HG03565 (cell line): ENCODE measurements at regions not wholly inside any gene's neighbourhood (a gene's known extent, or its start where the extent isn't known, plus 50 kb on each side); places are given as distances from the start of the nearest gene placed in this dataset.

ENCODE experiments used
- ATAC-seq: cut with Tn5 transposase; IDR thresholded peaks from one replicate; pipeline ENCODE4 v1.9.1; 2021; ENCODE audit warnings: mild to moderate bottlenecking, moderate library complexity; ENCODE audit not compliant: unreplicated experiment

DNA sequence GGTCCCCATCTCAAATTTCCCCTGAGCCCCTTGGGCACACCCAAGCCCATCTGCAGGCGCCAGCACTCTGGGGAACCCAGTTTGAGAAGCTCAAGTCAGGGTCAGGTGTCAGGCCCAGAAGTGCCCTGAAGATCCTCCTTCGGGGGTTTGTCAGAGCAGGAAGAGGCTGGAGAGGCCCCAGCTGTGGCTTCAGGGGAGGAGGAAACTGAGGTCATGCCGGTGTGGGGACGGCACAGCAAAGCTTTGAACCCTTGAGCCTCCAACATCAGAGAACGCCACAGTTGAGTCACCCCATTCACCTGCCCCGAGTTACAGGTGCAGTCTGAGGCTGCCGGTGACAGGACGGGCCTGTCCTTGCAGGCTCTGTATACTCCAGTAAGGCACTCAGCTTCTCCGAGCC is 140.2 kb upstream of the CIBAR2 start:
- ATAC-seq, result no peak

DNA sequence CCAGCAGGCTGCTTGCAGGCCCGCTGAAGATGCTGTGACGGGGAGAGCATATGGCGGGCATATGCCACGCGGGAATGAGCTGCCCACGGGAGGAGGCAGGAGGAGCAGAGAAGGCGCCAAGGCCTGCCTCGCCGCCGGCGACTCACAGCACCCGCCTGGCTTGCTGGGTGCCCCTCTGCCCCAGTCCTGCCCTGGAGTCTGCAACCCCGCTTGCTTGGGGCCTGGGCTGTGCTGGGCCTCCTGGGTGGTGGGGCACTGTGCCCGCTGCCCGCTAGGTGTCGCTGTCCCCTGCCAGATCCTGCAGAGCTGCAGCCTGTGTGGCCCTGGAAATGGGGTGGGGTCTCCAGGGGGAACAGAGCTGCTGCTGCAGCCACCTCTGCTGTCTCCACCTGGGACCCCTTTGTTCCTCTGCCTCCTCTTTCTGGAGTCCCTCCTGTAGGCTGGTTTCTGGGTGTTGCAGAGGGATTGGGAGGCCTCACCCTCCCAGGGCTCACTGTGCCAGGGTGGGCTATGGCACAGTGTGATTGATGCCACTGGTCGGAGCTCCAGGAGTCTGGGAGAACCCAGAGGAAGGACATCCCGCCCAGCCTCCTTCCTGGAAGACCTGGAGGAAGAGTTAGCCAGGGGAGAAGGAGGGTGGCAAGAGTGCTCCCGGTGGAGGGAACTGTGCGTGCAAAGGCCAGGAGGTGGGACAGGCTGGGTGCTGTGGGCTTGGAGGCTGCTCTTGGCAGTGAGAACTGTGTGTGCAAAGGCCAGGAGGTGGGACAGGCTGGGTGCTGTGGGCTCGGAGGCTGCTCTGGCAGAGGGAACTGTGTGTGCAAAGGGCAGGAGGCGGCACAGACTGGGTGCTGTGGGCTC is 141.0 kb upstream of the CIBAR2 start:
- ATAC-seq, result no peak

DNA sequence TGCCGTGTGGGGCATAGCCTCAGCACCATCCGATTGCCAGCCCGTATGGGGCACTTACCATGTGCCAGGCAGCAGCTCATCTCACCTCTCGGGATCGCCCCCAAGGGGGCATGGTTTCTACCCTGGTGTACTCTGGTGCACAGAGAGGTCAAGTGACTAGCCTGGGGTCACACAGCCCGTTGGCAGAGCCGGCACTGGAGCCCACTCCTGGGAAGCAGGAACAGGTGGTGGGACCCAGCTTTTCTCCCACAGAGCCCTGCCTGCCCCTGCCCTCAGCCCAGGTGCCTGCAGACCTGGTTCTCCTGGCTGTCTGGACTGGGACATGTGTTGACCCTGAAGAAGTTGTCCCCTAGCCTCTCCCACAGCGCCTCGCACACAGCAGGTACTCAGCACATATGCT is 141.8 kb upstream of the CIBAR2 start:
- no peak for ATAC-seq

DNA sequence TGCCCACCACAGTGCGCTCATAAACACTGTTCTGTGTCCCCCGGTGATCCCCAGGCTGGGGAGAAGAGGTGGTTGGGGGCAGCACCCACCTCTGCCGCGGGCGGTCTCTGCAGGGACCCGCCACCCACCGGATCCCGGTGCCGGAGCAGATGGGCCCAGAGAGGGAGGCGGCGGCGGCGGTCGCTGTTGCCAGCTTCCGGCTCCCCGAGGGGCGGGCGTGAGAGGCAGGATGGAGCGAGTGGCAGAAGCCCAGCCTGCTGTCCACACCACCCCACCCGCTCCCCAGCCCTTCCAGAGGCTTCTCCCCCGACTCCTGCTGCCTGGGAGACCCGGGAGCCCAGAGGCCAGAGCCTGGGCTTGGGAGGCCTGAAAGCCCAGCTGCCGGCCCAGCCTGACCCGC is 142.6 kb upstream of the CIBAR2 start:
- ATAC-seq, result no peak

DNA sequence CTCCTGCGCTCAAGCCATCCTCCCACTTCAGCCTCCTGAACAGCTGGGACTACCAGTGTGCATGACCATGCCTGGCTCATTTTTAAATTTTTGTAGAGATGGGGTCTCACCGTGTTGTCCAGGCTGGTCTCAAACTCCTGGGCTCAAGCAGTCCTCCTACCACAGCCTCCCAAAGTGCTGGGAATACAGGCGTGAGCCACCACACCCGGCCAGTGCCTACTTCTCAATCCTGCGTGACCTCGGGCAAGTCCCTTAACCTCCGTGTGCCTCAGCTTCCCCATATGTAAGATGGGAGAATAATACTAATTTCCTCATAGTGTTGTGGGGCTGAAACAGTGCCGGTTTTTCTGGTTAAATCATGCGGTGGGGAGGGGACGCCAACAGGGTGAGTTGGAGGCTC is 143.5 kb upstream of the CIBAR2 start:
- no peak for ATAC-seq

DNA sequence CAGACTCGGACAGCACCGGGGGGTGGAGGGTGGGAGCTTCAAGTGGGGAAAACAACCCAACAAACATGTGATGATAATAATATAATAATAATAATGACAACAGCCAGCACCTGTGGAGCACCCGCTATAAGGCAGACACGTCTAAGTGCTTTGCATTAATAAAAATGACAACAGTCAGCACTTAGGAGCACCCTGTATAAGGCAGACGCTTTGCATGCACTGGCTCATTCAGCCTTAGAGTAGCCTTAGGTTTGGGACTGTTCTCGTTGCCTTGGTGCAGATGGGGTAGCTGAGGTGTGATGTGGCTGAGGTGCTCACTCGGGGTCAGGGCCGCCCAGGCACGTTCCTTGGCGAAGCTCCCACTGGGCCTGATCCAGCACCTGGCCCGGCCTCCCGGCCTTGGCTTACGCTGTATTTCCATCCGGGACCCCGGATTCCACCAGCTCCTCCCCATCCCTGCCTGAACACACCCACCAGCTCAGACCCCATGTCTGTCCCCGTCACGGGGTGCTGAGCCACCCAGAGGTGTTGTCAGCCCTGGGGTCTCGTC is 144.0 kb upstream of the CIBAR2 start:
- ATAC-seq, result no peak

DNA sequence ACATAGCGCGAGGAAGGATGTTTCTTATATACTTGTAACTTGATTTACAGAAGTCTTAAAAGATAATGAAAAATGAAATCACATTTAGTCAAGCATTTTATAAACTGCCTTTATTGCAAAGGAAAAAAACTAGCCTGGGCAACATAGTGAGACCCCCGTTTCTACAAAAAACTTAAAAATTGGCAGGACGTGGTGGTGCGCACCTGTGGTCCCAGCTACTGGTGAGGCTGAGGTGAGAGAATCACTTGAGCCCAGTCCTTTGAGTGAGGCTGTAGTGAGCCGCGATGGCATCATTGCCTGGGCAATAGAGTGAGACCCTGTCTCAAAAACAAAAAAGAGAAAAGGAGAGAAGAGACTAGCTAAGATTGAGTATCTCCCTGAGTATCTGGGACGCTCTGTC is 145.2 kb upstream of the CIBAR2 start:
- ATAC-seq, result no peak

DNA sequence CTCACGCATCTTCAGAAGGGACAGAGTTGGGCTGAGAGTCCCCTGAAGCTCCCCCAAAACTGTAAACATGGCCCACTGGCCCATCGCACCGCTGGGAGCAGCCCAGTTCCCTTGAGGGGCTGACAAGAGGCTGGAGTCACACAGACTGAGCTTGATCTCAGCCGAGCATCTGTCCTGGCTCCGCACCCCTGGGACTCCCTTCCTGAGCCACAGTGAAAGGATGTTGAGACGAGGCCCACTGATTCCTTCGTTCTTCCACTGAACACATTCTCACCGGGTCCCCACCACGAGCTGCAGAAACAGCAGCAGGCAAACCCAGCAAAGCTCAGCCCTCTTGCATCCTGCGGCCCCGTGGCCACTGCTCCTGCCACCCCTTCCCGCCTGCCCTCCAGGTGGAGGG is 145.9 kb upstream of the CIBAR2 start:
- ATAC-seq, result no peak

DNA sequence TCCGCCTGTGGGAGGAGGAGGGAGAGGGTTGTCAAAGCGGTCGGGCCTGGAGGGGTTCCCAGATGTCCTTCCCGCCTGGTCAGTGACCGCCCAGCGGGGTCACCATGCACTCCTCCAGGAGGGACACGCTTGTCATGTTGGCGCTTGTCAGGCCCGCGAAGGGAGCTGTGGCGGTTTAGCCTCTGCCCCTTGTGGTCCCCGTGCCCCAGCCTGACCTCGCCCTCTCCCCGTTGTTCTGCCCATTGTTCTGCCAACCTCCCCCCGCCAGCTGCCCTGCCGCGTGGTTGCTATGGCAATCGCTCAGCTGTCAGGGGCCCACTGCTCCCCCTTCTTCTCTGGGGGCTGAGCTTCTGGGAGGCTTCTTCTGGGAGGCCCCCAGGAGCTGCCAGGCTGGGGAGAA is 146.4 kb upstream of the CIBAR2 start:
- no peak for ATAC-seq

DNA sequence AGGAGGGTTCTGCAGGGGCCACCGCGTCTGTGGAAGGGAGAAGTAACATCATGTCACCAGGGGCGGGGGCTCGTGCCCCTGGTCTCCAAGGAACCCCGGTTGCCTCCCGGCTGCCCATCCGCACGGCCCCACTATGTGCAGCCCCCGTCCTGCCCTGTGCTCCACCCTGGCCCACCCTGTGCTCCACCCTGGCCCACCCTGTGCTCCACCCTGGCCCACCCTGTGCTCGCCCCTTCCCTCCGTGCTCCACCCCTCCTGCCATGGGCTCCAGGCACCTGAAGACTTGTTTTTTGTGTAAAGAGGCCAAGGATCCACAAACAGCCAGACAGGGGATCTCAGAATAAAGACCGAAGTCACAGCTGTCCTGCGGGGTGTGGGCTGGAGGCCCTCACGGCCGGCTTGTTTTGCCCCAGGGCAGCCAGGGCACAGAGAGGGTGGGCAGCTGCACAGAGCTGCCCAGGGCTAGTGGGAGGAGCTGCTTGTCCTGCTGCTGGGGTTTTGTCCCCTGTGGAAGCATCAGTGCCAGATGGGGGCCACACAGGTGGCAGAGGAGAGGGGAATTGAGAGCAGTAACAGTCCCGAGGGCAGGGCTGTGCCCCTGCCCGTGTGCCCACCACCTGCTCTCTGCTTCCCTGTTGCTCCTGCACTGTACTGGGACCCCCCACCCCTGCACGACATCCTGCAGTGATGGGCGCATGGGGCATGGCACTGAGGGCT is 147.0 kb upstream of the CIBAR2 start:
- no peak for ATAC-seq

DNA sequence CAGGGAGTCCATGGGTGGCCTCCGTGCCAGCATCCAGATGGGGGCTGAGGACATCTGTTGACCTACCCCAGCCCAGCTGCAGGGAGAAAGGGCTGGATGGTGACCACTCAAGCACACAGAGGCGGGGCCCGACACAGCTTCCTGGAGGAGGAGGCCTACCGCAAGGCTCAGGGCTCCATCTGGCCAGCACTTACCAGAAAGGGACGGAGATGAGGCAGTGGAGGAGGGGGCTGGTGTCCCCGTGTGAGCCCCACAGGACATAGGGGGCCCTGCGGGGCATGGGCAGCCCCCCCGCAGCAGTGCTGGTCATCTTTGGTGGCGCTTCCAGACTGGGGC is 147.5 kb upstream of the CIBAR2 start:
- ATAC-seq, result no peak

DNA sequence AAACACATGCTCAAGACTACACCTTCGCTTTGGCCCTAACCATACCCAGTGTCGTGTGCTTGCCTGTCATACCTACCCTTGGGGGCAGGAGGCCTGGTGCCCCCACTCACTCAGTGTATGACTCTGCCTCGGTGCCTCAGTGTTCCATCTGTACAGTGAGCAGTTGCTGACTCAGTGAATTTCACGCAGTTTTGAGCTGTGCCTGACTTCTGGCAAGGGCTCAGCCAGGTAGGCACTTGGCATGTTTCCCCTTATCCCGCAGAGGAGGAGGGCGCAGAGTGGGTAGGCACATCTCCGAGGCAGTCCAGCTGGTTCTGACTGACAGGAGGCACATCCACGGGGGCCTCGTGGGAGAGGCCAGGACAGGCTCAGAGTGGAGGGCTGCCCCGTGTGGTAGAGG is 148.9 kb upstream of the CIBAR2 start:
- no peak for ATAC-seq

DNA sequence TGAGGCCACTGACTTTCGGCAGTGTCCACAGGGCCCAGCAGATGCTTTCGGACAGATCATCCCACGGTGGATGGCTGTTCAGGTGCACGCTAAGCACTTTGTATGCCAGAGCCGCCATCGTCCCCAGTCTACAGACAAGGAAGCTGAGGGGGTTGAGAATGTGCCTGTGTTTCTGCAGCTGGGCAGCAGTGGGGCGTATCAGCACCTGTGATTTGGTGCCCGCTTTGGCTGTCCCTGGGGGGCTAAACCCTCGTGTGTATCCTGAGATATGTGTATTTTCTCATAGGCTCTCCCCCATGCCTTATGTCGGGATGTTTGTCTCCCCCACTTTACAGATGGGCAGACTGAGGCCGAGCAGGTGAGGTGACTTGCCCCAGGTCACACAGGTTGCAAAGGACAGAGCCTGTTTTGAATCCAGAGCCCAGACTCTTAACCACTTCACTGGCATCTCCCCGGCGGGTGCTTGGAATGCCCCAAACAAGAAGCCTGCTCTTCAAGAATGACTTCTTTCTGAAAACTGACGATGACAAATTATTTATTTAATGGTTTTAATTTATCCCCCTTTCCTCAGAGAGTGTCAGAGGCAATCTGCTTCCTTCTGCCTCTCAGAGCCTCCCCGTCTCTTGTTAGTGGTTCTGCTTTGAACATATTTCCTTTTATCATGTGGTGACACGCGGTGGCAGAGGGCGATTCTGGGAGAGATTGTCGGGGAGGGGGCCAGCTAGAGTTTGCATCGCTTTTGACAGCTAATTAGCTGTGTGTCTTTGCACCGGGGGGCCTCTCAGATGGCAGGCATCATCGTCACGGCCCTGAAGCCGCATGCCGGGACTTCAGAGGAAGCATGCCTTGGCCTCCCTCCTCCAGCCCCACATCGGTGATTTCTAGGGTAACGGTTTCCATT is 149.6 kb upstream of the CIBAR2 start:
- ATAC-seq, result no peak

DNA sequence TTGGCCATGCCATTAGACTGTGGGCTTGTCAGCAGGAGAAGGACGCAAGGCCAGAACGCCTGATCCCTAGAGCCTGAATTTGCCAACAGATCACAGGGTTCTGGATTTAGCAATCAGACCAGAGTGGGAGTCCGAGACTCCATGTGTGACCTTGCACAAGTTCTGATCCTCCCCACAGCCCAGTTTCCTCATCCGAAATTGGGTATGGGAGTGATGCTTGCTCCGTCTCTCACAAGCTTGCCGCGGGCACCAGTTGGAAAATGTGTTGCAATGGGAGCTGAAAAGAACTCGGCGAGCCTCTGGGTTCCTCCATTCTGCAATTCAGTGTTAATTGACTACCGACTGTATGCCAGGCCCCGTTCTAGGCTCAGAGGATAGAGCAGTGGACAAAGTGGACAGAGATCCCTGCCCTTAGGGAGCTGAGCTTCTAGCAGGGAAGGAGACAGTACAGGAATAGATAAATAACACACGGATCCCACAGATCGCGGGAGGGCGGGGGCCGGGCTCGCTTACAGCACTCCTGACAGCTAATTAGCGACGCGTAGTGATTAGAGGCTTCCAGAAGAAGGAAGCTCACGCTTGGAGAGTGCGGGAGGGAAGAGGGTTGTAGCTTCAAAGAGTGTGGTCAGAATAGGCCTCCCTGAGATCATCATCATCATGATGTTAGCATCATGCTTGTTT is 150.4 kb upstream of the CIBAR2 start:
- ATAC-seq, result no peak

DNA sequence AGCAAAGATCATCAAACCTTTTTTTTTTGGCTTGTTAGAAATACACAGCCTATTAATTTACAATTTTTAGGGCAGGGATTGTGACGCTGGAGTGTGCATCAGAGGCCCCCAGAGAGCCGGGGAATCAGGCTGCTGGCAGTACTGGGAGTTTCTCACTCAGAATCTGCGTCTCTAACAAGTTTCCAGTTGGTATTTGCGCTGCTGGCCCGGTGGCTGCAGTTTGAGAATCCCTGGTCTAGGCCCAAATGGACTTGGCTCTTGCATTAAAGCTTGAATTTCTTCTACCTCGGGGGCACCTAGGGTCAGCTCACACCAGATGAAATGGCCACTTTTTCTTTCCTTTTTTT is 150.9 kb upstream of the CIBAR2 start:
- ATAC-seq, result no peak

DNA sequence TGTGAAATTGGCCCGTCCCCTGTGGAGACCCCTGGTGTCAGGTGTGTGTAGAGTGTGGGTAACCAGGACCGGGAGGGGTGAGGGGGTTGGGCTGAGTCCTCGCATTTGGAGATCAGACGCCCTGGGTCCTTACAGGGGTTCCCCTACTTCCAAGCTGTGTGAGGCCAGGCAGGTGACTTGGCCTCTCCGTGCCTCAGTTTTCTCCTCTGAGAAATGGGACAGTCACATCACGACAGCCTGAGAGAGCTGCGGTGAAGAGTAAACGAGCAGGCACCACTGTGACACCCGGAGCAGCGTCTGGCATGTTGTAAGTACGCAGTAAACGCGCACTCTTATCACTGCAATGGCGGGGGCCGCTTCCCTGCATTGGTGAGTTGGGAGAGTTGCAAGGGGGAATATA is 152.5 kb upstream of the CIBAR2 start:
- no peak for ATAC-seq

DNA sequence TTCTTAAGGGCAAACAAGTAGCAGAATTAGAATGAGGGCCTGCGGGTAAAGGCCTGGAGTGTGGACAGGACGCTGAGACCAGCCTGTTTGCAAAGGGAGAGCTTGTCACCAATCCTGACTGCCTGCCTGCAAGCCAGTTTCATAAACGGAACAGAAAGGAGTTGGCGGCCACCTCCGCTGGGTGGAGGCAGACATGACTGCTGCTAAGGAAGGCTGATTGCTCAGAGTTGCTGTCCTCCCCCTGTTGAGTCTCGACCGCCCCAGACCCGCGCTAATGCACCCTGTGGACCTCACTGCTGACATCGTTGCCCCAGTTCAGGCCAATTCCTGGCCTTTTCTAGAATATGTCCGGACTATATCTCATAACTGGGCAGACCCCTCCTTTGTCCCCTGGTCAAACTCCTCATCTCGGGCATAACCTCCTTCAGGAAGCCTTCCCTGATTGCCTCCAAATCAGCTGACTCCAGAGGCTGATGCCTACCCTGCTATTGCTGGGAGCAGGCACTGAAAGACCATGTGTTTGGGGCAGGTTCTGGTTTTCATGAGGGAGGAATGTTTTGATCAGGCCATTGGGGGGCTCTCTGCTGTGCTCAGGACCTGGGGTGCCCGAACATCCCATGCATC is 153.0 kb upstream of the CIBAR2 start:
- ATAC-seq, result no peak

DNA sequence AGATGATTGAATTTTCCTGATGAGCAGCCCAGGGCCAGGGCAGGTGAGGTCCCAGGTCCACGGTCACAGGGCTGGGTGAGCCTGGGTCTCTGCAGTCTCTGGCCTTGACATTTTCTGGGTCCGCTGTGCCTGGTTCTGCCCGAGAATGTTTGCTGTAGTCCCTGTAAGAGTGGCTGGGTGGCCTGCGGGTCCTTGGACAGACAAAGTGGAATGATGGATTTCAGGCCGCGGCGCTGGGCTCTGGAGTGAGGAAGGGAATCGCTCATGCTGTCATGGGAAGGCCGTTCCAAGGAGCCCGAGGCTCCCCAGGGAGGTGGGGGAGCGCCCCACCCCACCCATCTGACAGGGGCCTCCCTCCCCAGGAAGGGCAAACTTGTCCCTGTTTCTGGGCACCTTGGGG is 153.5 kb upstream of the CIBAR2 start:
- ATAC-seq, result no peak

DNA sequence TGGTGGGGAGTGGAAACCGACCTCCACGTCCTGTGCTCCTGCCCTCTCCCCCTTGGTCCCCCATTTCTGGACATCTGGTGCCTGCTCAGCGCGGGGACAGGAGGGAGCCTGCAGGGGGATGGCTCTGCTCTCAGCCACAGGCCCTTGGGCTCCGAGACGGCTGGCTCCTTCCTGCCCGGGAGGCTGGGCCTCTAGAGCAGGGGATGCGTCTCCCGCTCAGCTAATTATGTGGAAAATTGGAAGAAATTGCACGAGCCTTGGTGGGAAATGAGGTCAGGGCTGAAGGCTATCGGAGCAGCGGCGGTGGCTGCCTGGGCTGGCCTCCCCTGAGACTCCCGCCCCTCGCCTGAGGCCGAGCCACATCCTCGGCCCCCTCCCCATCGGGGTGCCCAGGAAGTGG is 154.6 kb upstream of the CIBAR2 start:
- no peak for ATAC-seq

DNA sequence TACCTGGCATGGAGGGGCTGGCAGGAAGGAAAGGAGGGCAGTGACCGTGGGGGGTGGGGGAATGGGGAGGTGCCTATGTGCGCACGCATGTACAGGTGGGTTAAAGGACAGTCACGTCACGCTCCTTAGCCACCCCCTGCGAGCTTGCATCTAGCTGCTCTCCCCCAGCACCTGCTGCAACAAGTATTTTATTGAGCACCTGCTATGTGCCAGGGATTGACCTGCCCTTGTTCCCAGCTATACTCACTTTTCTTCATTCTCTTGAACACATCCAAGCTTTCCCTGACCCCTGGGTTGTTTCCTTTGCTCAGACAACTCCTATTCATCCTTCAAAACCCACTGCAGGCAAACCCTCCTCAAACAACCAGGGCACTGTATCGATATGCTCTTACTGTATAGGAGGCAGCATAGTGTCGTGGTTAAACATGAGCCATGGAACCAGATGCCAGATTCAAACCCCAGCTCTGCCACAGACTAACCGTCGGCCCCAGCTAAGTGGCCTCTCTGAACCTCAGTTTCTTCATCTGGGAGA is 155.2 kb upstream of the CIBAR2 start:
- ATAC-seq, result no peak
